Right lobe of liver (tissue), 6 donors: ENCODE measurements at regions not wholly inside any gene's neighbourhood (a gene's known extent, or its start where the extent isn't known, plus 50 kb on each side); places are given as distances from the start of the nearest gene placed in this dataset.
A peak's percentile ranks its signal among the peaks of the same experiment; 100 is the strongest.

ENCODE experiments used
- ATAC-seq, 4 donors: fragments of 200-7000 bp; cut with Tn5 transposase; one replicate each; pipeline ENCODE4 v1.9.1; 2020; ENCODE audit warnings: mild to moderate bottlenecking in 4 of 4, moderate library complexity in 4 of 4
- DNase-seq, 3 donors: peaks; one replicate each; pipeline ENCODE4 v3.0.0-alpha.2; 2020
- H3K27ac ChIP-seq, 3 donors: fragments of 200-600 bp; one replicate each; pipeline ENCODE4 v1.8.0; 2022
- H3K27me3 ChIP-seq, 2 donors: fragments of 200-600 bp; one replicate each; pipeline ENCODE4 v1.8.0; 2022
- H3K36me3 ChIP-seq, 4 donors: fragments of 200-600 bp; sonication (generic) in 1 of 4; one replicate each; pipeline versions ENCODE4 v1.5.1 to v1.8.0; 2017 to 2022; ENCODE audit warnings: control low read depth in 1 of 4
- H3K4me1 ChIP-seq, 4 donors: fragments of 200-600 bp; sonication (generic) in 1 of 4; one replicate each; pipeline versions ENCODE4 v1.5.1 to v1.8.0; 2017 to 2022; ENCODE audit warnings: control low read depth in 1 of 4
- H3K4me3 ChIP-seq, 3 donors: fragments of 200-600 bp; one replicate each; pipeline ENCODE4 v1.8.0; 2022
- H3K9me3 ChIP-seq, 4 donors: fragments of 200-600 bp; sonication (generic) in 1 of 4; one replicate each; pipeline versions ENCODE4 v1.5.1 to v1.8.0; 2017 to 2022; ENCODE audit warnings: control low read depth in 1 of 4
- POLR2A ChIP-seq: fragments of 450-650 bp; IDR thresholded peaks from one replicate; pipeline ENCODE4 v1.6.1; 2017; ENCODE audit warnings: antibody characterized with exemption, mild to moderate bottlenecking
- WGBS: methylation state at CpG from one replicate; pipeline ENCODE4 v1.1.6; 2018; ENCODE audit warnings: low coverage, low lambda C conversion rate; ENCODE audit not compliant: insufficient coverage; ENCODE audit errors: missing lambda C conversion rate; 5-methylcytosine and 5-hydroxymethylcytosine counted together
- intact Hi-C, 2 donors: fragments of 100-400 bp; cut with DNase I; formaldehyde crosslinking; loops; one replicate each; pipeline versions ENCODE4 v1.11.2 to v1.14.1; 2022
- TF ChIP-seq, protein P1 (sequence below), 4 donors: fragments of 200-600 bp in 3 of 4; fragments of 450-650 bp in 1 of 4; IDR thresholded peaks; one replicate each; pipeline versions ENCODE4 v1.5.1 to v1.8.0; 2016 to 2022; ENCODE audit warnings: antibody characterized with exemption in 4 of 4, mild to moderate bottlenecking in 2 of 4
- donor health status: DM: no; HTN: yes; CAD: no.
- donor health status: DM: no; HTN: no; CAD: no.
- donor health status: DM: no; HTN: no; CAD: no.
- donor health status: DM: no; HTN: yes; CAD: no.
- donor health status: DM: no; HTN: yes; CAD: no.

DNA sequence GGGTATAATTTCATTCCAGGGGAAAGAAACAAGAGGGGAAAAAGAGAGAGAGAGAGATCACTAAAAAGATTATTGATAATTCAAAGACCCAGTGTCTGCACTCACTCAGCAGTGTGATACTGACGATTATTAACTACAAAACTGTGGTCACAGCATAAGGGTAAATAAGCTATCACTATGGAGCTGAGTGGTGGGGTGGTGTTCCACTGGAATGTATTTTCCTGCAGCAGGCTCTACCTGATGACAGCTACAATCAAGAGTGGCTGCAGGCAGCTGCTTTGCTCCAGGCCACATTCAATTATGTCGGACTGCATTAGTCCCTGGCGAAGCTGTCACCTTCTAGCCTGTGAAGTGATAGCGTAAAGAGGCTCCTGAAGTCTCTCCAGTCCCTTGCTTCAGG lies 122.2 kb upstream of the TFAP2D start:
- H3K27ac ChIP-seq, result no peak overlapping the region
- intact Hi-C loops, result no loop called here
- no peak overlapping the region for H3K4me3 ChIP-seq
- 52% methylated on average over 4 of the region's 4 CpGs for WGBS
- no peaks in the 10 kb centered on the region for H3K4me1 ChIP-seq
- no peaks in the 10 kb centered on the region for H3K36me3 ChIP-seq
- ATAC-seq, result no peak
- H3K9me3 ChIP-seq, result no peaks in the 10 kb centered on the region
- no peak for TF ChIP-seq POLR2A
- TF ChIP-seq, protein P1, sequence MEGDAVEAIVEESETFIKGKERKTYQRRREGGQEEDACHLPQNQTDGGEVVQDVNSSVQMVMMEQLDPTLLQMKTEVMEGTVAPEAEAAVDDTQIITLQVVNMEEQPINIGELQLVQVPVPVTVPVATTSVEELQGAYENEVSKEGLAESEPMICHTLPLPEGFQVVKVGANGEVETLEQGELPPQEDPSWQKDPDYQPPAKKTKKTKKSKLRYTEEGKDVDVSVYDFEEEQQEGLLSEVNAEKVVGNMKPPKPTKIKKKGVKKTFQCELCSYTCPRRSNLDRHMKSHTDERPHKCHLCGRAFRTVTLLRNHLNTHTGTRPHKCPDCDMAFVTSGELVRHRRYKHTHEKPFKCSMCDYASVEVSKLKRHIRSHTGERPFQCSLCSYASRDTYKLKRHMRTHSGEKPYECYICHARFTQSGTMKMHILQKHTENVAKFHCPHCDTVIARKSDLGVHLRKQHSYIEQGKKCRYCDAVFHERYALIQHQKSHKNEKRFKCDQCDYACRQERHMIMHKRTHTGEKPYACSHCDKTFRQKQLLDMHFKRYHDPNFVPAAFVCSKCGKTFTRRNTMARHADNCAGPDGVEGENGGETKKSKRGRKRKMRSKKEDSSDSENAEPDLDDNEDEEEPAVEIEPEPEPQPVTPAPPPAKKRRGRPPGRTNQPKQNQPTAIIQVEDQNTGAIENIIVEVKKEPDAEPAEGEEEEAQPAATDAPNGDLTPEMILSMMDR (IDR thresholded peaks at IDR 0.05), result no peak
- H3K27me3 ChIP-seq, result no peaks in the 10 kb centered on the region
- no peak for DNase-seq

DNA sequence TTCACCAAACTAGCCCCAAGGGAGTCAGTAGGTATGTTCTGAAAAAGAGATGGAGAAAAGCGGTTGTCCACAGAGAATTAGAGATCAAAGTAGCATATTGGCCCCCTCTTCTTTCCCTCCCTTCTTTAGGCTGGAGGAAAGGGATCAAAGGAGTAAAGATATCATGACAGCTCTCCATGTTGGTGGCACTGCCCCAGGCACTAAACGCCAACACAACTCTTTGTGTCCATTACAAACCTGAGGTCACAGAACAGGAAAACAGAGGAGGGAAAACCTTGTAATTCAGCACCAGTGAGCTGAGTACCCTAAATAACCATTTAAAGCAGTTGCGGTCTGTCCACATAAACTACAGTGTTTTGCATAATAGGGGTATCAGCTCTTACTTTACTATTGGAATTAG lies 113.0 kb upstream of the TFAP2D start:
- intact Hi-C loops, result no loop called here
- H3K4me3 ChIP-seq, result no peak overlapping the region
- 68% methylated on average over 3 of the region's 3 CpGs for WGBS
- no peak for TF ChIP-seq POLR2A
- TF ChIP-seq, protein P1 (IDR thresholded peaks at IDR 0.05), result no peak
- no peaks in the 10 kb centered on the region for H3K36me3 ChIP-seq
- no peaks in the 10 kb centered on the region for H3K9me3 ChIP-seq
- ATAC-seq (no peak), DNase-seq (no peak)
- no peak overlapping the region for H3K27ac ChIP-seq
- H3K4me1 ChIP-seq, result no peaks in the 10 kb centered on the region
- no peaks in the 10 kb centered on the region for H3K27me3 ChIP-seq

DNA sequence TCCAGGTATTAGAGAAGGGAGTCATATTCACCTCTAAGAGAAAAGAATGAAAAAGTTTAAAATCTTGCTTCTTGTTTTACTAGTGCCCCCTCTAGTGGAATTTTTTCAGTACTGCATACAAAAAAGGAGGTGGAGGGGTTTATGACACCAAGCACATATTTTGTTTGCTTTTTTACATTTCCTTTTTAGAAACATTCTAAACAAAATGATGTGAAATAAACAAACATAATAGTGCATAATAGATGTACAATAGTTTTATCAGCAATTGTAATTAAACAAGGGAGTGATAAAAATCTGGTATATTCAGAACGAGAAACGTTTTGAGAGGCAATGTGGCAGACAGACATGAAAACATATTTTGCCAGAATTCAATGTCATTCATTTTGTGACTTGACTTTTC lies 111.0 kb upstream of the TFAP2D start:
- DNase-seq, result no peak
- Histone ChIP-seq H3K4me1 (no peaks in the 10 kb centered on the region), H3K36me3 (no peaks in the 10 kb centered on the region), H3K27me3 (no peaks in the 10 kb centered on the region), H3K4me3 (no peak overlapping the region), H3K27ac (no peak overlapping the region), H3K9me3 (no peaks in the 10 kb centered on the region)
- ATAC-seq, result peak in 3 of 4 donors; percentile 49 to 63 (median 60)
- 45% methylated on average over 2 of the region's 2 CpGs for WGBS
- intact Hi-C loops, result no loop called here
- TF ChIP-seq, protein P1 (IDR thresholded peaks at IDR 0.05), result peak; percentile 61 to 89 (median 86)
- TF ChIP-seq POLR2A, result no peak

DNA sequence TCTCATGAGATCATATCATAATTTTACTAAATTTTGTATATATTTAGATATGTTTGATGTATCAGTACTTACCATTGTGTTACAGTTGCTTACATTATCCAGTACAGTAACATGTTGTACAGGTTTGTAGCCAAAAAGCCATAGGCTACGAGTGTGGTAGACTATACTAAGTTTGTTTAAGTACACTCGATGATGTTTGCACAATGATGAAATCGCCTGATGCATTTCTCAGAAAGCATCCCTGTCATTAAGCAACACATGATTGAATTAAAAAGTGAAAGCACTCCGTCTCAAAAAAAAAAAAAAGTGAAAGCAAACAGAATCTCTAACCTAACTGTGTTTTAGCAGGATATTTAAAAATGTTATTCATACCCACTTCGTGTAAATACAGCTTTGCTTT lies 104.9 kb upstream of the TFAP2D start:
- TF ChIP-seq, protein P1 (IDR thresholded peaks at IDR 0.05), result no peak
- TF ChIP-seq POLR2A, result no peak
- Histone ChIP-seq H3K27ac (no peak overlapping the region), H3K4me1 (peaks cover 0 to 3% (median 0%) of the 10 kb centered on the region in 4 donors), H3K4me3 (no peak overlapping the region), H3K27me3 (no peaks in the 10 kb centered on the region), H3K36me3 (no peaks in the 10 kb centered on the region), H3K9me3 (no peaks in the 10 kb centered on the region)
- no peak for DNase-seq
- ATAC-seq, result peak; percentile 51 to 96 (median 69)
- intact Hi-C loops, result no loop called here
- WGBS, result 22% methylated on average over 5 of the region's 5 CpGs

DNA sequence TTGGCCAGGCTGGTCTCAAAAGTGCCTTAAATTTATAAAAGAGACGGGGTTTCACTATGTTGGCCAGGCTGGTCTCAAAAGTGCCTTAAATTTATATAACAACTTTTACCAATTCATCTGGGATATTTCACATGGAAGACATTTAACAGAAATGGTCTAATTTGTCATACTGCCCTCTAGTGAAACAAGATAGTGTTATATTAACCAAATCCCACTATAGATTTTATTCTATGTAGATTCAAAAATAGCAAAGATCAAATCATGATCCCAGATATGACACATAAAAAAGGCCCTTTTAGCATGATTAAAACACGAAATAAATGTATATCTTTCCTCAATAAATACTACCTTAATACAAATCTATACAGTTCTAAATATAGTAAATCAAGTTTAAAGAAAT lies 102.8 kb upstream of the TFAP2D start:
- no peaks in the 10 kb centered on the region for H3K9me3 ChIP-seq
- intact Hi-C loops, result no loop called here
- H3K27me3 ChIP-seq, result no peaks in the 10 kb centered on the region
- no peaks in the 10 kb centered on the region for H3K36me3 ChIP-seq
- H3K4me1 ChIP-seq, result peaks cover 0 to 3% (median 0%) of the 10 kb centered on the region in 4 donors
- ATAC-seq, result peak in 1 of 4 donors; percentile 31
- no peak for DNase-seq
- H3K4me3 ChIP-seq, result no peak overlapping the region
- TF ChIP-seq, protein P1 (IDR thresholded peaks at IDR 0.05), result peak in 3 of 4 donors; percentile 8 to 39 (median 33)
- TF ChIP-seq POLR2A, result no peak
- WGBS, result 42% methylated on average over 2 of the region's 2 CpGs
- H3K27ac ChIP-seq, result no peak overlapping the region
